ENCODE measurements at regions not wholly inside any gene's neighbourhood (a gene's known extent, or its start where the extent isn't known, plus 50 kb on each side); places are given as distances from the start of the nearest gene placed in this dataset.
A peak's percentile ranks its signal among the peaks of the same experiment; 100 is the strongest.

DNA sequence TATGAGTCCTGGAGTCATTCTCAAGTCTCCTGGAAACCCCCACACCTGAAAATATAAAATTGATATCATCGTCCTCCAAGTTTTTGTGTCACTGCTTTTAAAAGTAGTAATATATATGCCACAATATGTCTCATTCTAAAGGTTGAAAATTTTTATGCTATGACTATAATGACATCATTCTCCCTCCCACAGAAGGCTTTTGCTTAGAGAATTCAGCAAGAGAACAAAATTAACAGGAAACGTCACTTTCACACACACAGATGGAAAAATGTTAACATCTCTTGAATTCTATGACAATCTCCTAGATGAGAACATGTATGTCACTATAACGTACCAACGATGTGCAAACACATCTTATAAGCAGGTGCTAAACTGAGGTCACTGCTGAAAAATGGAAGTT lies 498.3 kb downstream of the FOXG1 start:
- TF ChIP-seq CTCF (IDR thresholded peaks at IDR 0.05; ENCODE audit: low read depth, low read length) = no peak
- H3K4me3 ChIP-seq (replicated peaks in 1 of 2; ENCODE audit: low read depth in 2 of 2, low read length in 2 of 2) = no peak overlapping the region
- DNase-seq (ENCODE audit: low read depth in 2 of 2) = peak in 1 of 2 donors; percentile 36

- no peak overlapping the region for H3K4me3 ChIP-seq (replicated peaks in 1 of 2; ENCODE audit: low read depth in 2 of 2, low read length in 2 of 2)
- TF ChIP-seq CTCF (IDR thresholded peaks at IDR 0.05; ENCODE audit: low read depth, low read length) = no peak
- no peak for DNase-seq (ENCODE audit: low read depth in 2 of 2)
Measured at GRCh38 chr14:29265852-29266251, 499.3 kb downstream of the FOXG1 start.

GRCh38 chr14:29271669-29272068 lies 505.1 kb downstream of the FOXG1 start:
- no peak overlapping the region for H3K4me3 ChIP-seq (replicated peaks in 1 of 2; ENCODE audit: low read depth in 2 of 2, low read length in 2 of 2)
- no peak for TF ChIP-seq CTCF (IDR thresholded peaks at IDR 0.05; ENCODE audit: low read depth, low read length)
- DNase-seq (ENCODE audit: low read depth in 2 of 2) = no peak

DNA sequence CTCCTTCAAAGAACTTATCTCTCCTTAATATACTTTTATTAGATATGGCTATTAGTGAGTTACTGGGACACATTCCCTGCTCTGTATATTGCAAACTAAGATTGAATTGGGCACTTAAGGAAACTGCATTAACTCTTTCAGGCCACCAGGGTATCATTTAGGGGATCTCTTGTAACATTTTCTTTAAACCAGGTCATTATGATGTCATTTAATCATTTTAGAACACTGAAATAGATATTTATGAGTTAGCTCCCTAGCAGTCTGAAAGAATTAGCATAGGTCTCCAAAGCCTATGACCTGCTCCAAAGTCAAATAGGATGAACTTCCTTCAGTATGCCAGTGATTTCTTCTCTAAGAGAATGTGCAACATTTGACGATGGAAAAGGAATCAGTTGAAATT lies 506.9 kb downstream of the FOXG1 start:
- peak; percentile 17 for TF ChIP-seq CTCF (IDR thresholded peaks at IDR 0.05; ENCODE audit: low read depth, low read length)
- DNase-seq (ENCODE audit: low read depth in 2 of 2) = no peak

DNA sequence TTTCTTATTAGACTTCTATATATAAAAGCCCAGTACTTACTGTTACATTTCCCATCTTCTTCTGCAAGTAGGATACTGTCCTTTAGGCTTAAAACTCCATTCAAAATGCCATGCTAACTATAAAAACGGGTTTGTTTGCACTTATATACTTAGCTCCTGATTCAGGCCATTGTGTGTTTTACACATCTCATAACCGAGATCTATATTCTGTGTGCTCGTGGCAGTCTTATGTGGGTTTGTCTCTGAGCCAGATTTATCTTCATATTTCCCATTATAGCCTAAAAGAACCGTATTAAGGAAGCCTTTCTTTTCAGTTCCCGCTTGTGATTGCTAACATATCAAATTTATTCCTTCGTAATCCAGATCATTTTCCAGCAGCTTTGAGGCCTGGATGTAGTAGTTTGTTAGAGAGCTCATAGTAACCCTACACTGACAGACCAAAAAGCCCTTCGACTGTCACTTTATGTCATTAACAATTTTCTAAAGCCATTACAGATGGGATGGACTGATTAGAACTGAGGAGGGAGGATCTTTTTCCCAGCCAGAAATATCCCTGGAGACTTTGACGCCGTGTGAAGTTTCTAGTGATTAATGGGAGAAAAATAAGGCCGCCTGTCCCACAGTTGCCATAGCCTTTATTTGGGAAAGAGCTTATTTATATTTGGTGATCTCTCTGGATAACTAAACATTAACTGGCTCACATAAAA lies 508.5 kb downstream of the FOXG1 start:
- DNase-seq (ENCODE audit: low read depth in 2 of 2) = no peak

More for the DNA sequence above, 506.9 kb downstream of the FOXG1 start:
- no peak overlapping the region for H3K4me3 ChIP-seq (replicated peaks in 1 of 2; ENCODE audit: low read depth in 2 of 2, low read length in 2 of 2)

GRCh38 chr14:29278301-29279263 lies 512.0 kb downstream of the FOXG1 start:
- TF ChIP-seq CTCF (IDR thresholded peaks at IDR 0.05; ENCODE audit: low read depth, low read length) = no peak
- no peak overlapping the region for H3K4me3 ChIP-seq (replicated peaks in 1 of 2; ENCODE audit: low read depth in 2 of 2, low read length in 2 of 2)
- peak; percentile 5 to 25 for DNase-seq (ENCODE audit: low read depth in 2 of 2)

More for the DNA sequence above, 508.5 kb downstream of the FOXG1 start:
- no peak overlapping the region for H3K4me3 ChIP-seq (replicated peaks in 1 of 2; ENCODE audit: low read depth in 2 of 2, low read length in 2 of 2)
- TF ChIP-seq CTCF (IDR thresholded peaks at IDR 0.05; ENCODE audit: low read depth, low read length) = no peak

Data from cardiac fibroblast (primary cell).